GM21786 (cell line): ENCODE measurements at regions not wholly inside any gene's neighbourhood (a gene's known extent, or its start where the extent isn't known, plus 50 kb on each side); places are given as distances from the start of the nearest gene placed in this dataset.

Source experiments
- ATAC-seq: cut with Tn5 transposase; IDR thresholded peaks from one replicate; pipeline ENCODE4 v1.9.1; 2021; ENCODE audit not compliant: unreplicated experiment

DNA sequence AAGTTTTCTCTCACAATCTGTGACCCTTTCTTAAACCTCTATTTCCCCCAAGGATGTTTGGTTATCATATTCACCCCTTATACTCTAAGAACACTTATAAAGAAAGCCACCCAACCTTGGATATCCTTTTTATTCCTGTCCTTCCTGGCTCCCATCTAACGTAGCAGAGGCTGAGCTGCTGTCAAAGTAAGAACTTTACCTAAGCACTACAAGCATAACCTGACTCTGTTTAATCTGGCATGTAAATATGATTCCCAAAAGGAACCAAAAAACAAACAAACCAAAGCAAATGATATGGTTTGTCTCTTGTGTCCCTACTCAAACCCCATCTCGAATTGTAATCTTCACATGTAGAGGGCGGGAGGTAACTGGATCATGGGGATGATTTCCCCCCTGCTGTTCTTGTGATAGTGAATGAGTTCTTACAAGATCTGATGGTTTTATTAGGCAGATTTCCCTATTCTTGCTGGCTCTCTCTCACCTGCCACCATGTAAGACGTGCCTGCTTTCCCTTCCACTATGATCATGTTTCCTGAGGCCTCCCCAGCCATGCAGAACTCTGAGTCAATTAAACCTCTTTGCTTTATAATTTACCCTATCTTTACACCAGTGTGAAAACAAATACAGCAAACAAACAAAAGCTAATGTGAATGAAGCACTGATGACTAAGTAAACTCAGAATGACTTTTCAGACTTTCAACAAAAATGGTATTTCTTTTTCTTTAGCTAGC lies 72.7 kb upstream of the SPOPL start:
- ATAC-seq, result no peak

DNA sequence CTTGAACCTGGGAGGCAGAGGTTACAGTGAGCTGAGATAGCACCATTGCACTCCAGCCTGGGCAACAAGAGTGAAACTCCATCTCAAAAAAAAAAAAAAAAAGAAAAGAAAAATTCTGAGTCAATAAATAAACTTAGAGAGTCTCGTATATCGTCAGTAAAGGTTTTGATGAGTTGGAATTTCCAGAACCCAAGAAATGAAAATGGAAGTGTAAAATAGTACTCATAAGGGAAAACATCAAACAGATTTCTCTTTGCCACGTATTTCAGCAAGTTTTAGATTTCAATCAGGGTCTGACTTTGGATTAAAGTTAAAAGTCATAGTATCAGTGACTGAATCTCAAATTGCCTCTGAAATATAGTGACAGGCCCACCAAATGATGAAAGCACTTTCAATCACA lies 71.4 kb upstream of the SPOPL start:
- ATAC-seq, result no peak

DNA sequence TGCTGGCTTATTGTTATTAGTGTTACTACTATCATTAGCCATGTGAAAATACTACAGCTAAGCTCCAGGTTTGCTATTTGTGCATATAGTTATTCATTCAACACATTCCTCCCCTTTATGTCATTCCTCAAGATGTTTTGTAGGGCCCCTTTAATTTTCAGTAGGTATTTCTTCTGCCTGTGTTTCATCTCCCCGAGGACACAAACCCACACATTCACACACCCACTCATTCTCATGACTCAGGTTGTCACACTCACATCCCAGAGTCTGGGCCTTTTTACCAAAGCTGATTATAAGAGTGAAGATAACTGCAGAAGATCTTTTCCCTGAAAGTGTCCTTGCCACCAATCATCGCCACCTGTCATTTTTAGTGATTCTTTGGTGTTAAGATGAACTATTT lies 68.6 kb upstream of the SPOPL start:
- ATAC-seq, result no peak

DNA sequence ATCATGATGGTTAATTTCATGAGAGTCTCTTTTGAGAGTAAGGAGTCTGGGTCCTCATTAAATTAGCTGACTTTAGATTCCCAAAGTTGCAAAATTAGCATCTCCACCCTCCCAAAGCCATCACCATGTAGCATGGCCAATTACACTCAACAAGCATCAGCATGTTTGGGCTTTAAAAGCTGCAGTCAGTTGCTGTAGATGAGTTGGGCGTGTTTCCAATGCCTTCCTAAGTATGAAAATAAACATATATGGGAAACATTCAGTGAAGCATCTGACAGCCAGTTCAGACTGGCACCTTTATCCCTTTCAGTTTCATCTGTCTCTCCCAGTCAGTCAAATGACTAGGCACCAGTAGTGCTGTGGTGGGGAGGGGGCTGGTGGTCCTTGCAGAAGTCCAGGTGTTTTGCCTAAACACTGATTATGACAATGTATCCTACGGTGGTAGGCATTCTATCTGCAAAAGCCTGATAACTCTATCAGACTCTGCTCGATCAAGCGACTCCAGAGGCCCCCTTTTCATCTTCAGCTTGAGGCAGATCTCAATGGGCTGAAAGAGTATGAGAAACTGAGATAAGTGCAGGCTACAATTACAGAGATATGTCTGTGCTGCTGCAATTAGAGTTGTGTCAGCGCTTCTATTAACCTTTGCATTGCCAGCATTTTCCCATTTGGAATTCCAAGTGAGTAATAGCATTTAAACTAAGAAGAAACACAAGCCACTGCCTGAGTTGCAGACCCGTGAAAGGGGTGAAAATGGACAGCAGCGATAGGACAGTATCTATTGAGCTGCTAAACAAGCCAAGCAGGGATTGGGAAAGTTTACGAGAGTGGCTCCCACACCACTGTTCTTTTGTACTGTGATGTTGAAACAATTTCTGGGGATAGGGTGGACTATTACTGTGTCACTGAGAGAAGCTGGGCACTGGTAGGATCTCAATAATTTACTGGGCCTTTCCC lies 67.3 kb upstream of the SPOPL start:
- no peak for ATAC-seq

DNA sequence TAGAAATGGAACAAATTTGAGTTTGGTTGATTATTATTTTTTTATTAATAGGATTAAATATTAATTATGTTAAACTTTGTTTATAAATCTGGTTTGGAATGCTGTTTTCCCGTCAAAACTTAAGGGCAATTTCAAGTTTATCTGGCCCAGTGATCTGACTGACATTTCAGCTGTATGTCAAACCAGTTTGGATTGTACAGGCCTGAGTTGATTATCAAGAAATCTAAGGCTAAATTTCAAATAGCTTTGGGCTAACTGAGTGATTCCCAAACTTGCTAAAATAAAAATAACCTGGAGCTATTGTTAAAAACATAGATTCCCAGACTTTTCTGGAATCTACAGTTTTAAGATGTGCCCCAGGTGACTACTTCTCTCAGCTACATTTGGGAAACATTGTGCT lies 65.9 kb upstream of the SPOPL start:
- no peak for ATAC-seq

DNA sequence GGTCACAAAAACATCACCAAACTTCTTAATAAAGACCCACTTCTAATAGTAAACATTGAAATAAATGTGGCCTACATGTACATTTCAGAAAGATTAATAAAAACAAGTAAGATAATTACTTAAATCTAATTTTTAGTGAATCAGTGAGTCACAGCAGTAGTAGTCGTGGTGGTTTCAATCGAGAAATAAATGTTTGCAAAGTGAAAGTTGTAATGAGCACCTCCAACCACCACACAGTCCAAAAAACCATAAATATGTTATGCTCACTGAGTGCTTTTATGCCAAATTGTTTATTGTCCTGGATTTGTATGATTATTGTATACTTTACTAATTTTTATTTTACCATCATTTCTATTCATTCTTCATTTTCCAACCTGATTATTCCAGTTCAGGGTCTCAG lies 61.8 kb upstream of the SPOPL start:
- ATAC-seq, result no peak

DNA sequence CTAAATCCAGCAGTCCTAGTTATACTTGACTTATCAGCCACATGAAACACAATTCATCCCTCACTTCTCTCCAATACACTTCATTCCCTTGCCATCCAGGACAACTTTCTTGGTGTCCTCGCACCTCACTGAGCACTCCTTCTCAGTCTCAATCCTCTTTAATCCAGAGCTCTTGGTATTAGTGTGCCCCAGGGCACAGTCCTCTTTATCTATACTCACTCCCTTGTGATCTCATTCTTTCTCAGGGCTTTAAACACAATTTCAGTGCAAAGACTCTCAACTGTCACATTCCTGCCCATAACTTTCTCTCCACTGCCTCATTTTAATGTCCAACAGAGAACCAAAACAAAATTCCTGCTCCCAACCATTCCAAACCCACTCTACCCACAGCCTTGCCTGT lies 60.8 kb upstream of the SPOPL start:
- ATAC-seq, result no peak

DNA sequence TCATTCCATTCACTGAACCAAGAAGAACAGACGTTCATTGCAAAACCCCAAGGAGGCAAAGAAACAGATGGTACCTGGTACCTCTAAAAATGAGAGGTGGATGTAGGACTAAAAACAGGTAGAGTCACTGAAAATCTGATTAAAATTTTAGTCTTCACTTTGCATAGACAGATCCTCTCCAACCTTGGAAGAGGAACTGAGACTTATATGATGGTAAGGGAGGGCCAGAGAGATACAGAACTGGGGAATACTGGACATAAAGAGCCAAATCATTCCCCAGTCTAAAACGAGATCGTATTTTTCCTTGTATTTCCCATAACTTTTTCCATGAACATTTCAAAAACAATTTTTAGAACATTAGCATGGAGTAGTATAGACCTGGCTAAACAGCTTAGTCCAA lies 59.7 kb upstream of the SPOPL start:
- no peak for ATAC-seq

DNA sequence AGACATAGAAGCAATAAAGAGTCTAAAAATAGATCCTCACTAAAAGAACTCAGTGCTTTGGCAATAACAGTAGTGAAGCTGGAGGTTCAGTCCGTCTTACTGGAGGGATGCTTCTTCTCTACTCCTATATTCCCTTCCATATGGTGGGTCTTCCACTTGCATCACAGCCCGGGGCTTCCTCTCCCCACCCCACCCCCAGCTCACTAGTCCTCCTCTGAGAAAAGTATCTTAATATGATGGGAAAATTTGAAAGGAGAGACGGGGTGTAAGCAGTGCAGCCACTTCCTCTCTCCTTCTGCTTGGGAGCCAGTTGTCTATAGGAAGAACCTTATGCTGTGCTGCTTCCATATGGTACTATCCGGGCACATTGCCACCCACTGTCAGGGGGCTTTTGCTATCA lies 57.2 kb upstream of the SPOPL start:
- ATAC-seq, result no peak

DNA sequence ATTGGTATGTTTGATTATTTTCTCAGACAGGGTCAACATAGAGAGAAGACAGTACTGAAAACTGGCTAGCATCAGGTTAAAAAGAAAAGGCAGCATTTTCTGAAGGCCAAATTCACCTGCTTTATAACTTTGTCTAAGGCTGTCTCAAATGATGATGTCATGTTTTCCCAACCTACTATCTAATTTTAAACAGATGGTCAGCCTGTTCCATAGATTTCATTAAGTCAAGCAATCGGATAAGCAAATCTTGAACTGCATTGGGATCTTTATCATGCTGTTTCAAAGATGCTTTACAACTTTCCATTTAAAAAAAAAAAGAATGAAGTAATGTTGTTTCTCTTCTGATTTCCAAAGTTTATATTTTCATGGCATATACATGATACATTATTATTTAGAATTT lies 56.3 kb upstream of the SPOPL start:
- no peak for ATAC-seq

DNA sequence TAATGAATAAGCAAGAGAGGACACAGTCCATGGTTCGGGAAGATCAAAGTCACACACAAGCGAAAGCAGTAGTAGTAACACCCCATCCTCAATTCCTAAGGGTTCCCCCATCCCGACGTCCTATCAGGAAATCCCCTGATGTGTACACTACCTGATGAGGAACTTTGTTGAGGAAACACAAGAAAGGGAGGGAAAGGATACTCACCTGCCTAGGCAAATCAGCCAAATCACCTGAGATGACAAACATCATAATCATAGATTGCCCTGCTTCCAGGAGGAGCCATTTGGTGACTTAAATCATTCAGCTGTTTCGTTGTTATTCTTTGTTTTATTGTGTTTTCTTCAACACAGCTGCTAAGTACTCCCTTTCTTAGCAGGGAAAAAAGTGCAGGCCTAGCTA lies 55.5 kb upstream of the SPOPL start:
- ATAC-seq, result no peak

DNA sequence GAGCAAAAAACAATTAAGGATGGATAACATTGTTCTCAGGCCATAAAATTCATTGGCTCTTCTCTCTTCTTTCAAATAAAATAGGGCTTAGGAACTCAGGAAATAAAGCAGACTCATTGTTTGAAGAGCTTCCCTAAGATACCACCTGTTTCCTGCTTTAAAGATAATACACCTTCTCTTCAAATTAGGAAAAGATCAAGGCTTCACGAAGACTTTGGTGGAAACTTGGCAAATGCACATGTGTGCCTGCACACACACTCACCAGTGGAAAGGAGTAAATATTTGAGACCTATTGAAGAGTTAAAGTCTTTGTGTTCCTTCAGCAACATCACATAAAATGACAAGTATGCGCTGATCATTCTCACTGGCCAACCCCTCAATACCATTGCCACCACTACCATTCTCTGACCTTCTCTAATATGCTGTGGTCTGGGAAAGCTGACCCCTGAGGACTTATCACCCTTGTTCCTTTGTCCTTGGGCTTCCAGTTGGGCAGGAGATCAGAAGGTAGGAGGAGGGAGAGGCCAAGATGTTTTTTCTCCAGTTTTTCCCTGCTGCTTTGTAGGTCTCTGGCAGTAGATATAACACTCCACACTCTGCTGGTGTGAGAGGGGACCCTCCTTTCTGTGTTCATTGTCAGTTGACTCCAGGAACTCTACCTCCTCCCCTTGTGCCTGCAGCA lies 53.5 kb upstream of the SPOPL start:
- ATAC-seq, result no peak
